HG02678 (cell line): ENCODE measurements at regions not wholly inside any gene's neighbourhood (a gene's known extent, or its start where the extent isn't known, plus 50 kb on each side); places are given as distances from the start of the nearest gene placed in this dataset.
A peak's percentile ranks its signal among the peaks of the same experiment; 100 is the strongest.
"Not testable (repeated sequence)": the region's sequence is repeated elsewhere in the genome, so short reads cannot be mapped to it uniquely, and the experiment has no call there.

Experiments used
- ATAC-seq: cut with Tn5 transposase; IDR thresholded peaks from one replicate; pipeline ENCODE4 v1.9.1; 2021; ENCODE audit warnings: mild to moderate bottlenecking, moderate library complexity; ENCODE audit not compliant: unreplicated experiment

GRCh38 chr3:18237251-18238005 lies 187.7 kb downstream of the SATB1 start:
- peak; percentile 64 for ATAC-seq

- no peak for ATAC-seq
These were observed 188.4 kb downstream of the SATB1 start for GRCh38 chr3:18236726-18237125.

- no peak for ATAC-seq
These were observed 190.3 kb downstream of the SATB1 start for GRCh38 chr3:18234717-18235335.

- ATAC-seq: no peak
These were observed 191.0 kb downstream of the SATB1 start for GRCh38 chr3:18233987-18234716.

GRCh38 chr3:18232317-18232716 lies 192.8 kb downstream of the SATB1 start:
- ATAC-seq: no peak

GRCh38 chr3:18228060-18228459 lies 197.1 kb downstream of the SATB1 start:
- ATAC-seq: no peak

GRCh38 chr3:18225709-18226108 lies 199.4 kb downstream of the SATB1 start:
- ATAC-seq: no peak

- no peak for ATAC-seq
These were observed 200.7 kb downstream of the SATB1 start for GRCh38 chr3:18224426-18224825.

- ATAC-seq: peak; percentile 27
These were observed 201.2 kb downstream of the SATB1 start for GRCh38 chr3:18223974-18224373.

- peak; percentile 97 for ATAC-seq
These were observed 201.6 kb downstream of the SATB1 start for GRCh38 chr3:18223571-18223970.

GRCh38 chr3:18222686-18223085 lies 202.5 kb downstream of the SATB1 start:
- no peak for ATAC-seq

GRCh38 chr3:18217507-18218174 lies 207.5 kb downstream of the SATB1 start:
- no peak for ATAC-seq

GRCh38 chr3:18216996-18217395 lies 208.1 kb downstream of the SATB1 start:
- no peak for ATAC-seq

- ATAC-seq: no peak
These were observed 209.5 kb downstream of the SATB1 start for GRCh38 chr3:18215639-18216038.

GRCh38 chr3:18211116-18211515 lies 214.0 kb downstream of the SATB1 start:
- no peak for ATAC-seq

GRCh38 chr3:18208856-18209255 lies 216.3 kb downstream of the SATB1 start:
- no peak for ATAC-seq

- no peak for ATAC-seq
These were observed 217.0 kb downstream of the SATB1 start for GRCh38 chr3:18208091-18208490.

GRCh38 chr3:18207226-18207625 lies 217.9 kb downstream of the SATB1 start:
- ATAC-seq: no peak

GRCh38 chr3:18205701-18206100 lies 219.4 kb downstream of the SATB1 start:
- ATAC-seq: not testable (repeated sequence)

- no peak for ATAC-seq
These were observed 223.8 kb downstream of the SATB1 start for GRCh38 chr3:18201315-18201714.

- ATAC-seq: no peak
These were observed 225.4 kb downstream of the SATB1 start for GRCh38 chr3:18199757-18200156.
